GM21737 (cell line): ENCODE measurements at regions not wholly inside any gene's neighbourhood (a gene's known extent, or its start where the extent isn't known, plus 50 kb on each side); places are given as distances from the start of the nearest gene placed in this dataset.
"Not testable (repeated sequence)": the region's sequence is repeated elsewhere in the genome, so short reads cannot be mapped to it uniquely, and the experiment has no call there.

ENCODE experiments used
- ATAC-seq: cut with Tn5 transposase; IDR thresholded peaks from one replicate; pipeline ENCODE4 v1.9.1; 2021; ENCODE audit warnings: mild to moderate bottlenecking, moderate library complexity; ENCODE audit not compliant: unreplicated experiment

GRCh38 chr4:133377286-133377685 is 228.2 kb downstream of the PCDH10 start:
- ATAC-seq, result no peak

- no peak for ATAC-seq
Measured at GRCh38 chr4:133372699-133373098, 223.6 kb downstream of the PCDH10 start.

- no peak for ATAC-seq
Measured at GRCh38 chr4:133355633-133356032, 206.5 kb downstream of the PCDH10 start.

GRCh38 chr4:133347409-133347808 is 198.3 kb downstream of the PCDH10 start:
- no peak for ATAC-seq

GRCh38 chr4:133324491-133324890 is 175.4 kb downstream of the PCDH10 start:
- ATAC-seq, result no peak

GRCh38 chr4:133323670-133324069 is 174.6 kb downstream of the PCDH10 start:
- ATAC-seq, result no peak

- peak; percentile 71 for ATAC-seq
Measured at GRCh38 chr4:133320576-133321170, 171.6 kb downstream of the PCDH10 start.

- no peak for ATAC-seq
Measured at GRCh38 chr4:133316909-133317308, 167.8 kb downstream of the PCDH10 start.

GRCh38 chr4:133314991-133315390 is 165.9 kb downstream of the PCDH10 start:
- ATAC-seq, result no peak

GRCh38 chr4:133287396-133287795 is 138.3 kb downstream of the PCDH10 start:
- no peak for ATAC-seq

- no peak for ATAC-seq
Measured at GRCh38 chr4:133278591-133278990, 129.5 kb downstream of the PCDH10 start.

- ATAC-seq, result not testable (repeated sequence)
Measured at GRCh38 chr4:133277940-133278339, 128.8 kb downstream of the PCDH10 start.

- ATAC-seq, result no peak
Measured at GRCh38 chr4:133275246-133275645, 126.2 kb downstream of the PCDH10 start.

GRCh38 chr4:133273401-133273800 is 124.3 kb downstream of the PCDH10 start:
- no peak for ATAC-seq

GRCh38 chr4:133270021-133270570 is 121.0 kb downstream of the PCDH10 start:
- ATAC-seq, result no peak

GRCh38 chr4:133268205-133268604 is 119.1 kb downstream of the PCDH10 start:
- no peak for ATAC-seq

GRCh38 chr4:133267506-133267905 is 118.4 kb downstream of the PCDH10 start:
- ATAC-seq, result not testable (repeated sequence)

- ATAC-seq, result not testable (repeated sequence)
Measured at GRCh38 chr4:133266966-133267365, 117.9 kb downstream of the PCDH10 start.

GRCh38 chr4:133264251-133264650 is 115.2 kb downstream of the PCDH10 start:
- ATAC-seq, result not testable (repeated sequence)

- ATAC-seq, result no peak
Measured at GRCh38 chr4:133263104-133263503, 114.0 kb downstream of the PCDH10 start.

GRCh38 chr4:133247861-133248260 is 98.8 kb downstream of the PCDH10 start:
- ATAC-seq, result no peak

- no peak for ATAC-seq
Measured at GRCh38 chr4:133245226-133245625, 96.1 kb downstream of the PCDH10 start.
